ENCODE measurements at regions not wholly inside any gene's neighbourhood (a gene's known extent, or its start where the extent isn't known, plus 50 kb on each side); places are given as distances from the start of the nearest gene placed in this dataset.

GRCh38 chr1:56227886-56228285 lies 351.5 kb downstream of the PLPP3 start:
- Histone ChIP-seq H3K27ac (no peak overlapping the region), H3K9ac (ENCODE audit: insufficient read length) (no peak overlapping the region), H3K9me3 (ENCODE audit: low read depth, low read length) (no peaks in the 10 kb centered on the region), H3K36me3 (ENCODE audit: insufficient read depth, low read length) (no peaks in the 10 kb centered on the region), H3K4me3 (no peak overlapping the region)
- no peak for DNase-seq (ENCODE audit: low read depth, low spot score)
- TF ChIP-seq POLR2AphosphoS5 (IDR thresholded peaks at IDR 0.05; ENCODE audit: borderline replicate concordance, low read depth, low read length) (no peak), FOXP2 (optimal IDR thresholded peaks at IDR 0.05; ENCODE audit: control extremely low read depth, extremely low read length, insufficient read depth) (no peak)

- H3K9ac ChIP-seq (ENCODE audit: insufficient read length), result no peak overlapping the region
- H3K9me3 ChIP-seq (ENCODE audit: low read depth, low read length), result no peaks in the 10 kb centered on the region
- no peak for DNase-seq (ENCODE audit: low read depth, low spot score)
- no peak overlapping the region for H3K27ac ChIP-seq
- no peak for TF ChIP-seq EZH2 (IDR thresholded peaks at IDR 0.05)
- TF ChIP-seq FOXP2 (optimal IDR thresholded peaks at IDR 0.05; ENCODE audit: control extremely low read depth, extremely low read length, insufficient read depth), result no peak
- no peak for TF ChIP-seq POLR2AphosphoS5 (IDR thresholded peaks at IDR 0.05; ENCODE audit: borderline replicate concordance, low read depth, low read length)
- H3K36me3 ChIP-seq (ENCODE audit: insufficient read depth, low read length), result no peaks in the 10 kb centered on the region
- no peak overlapping the region for H3K4me3 ChIP-seq
These were observed 352.0 kb downstream of the PLPP3 start for GRCh38 chr1:56227401-56227800.

GRCh38 chr1:56225964-56226815 lies 353.2 kb downstream of the PLPP3 start:
- TF ChIP-seq EZH2 (IDR thresholded peaks at IDR 0.05) (no peak), POLR2AphosphoS5 (IDR thresholded peaks at IDR 0.05; ENCODE audit: borderline replicate concordance, low read depth, low read length) (no peak), FOXP2 (optimal IDR thresholded peaks at IDR 0.05; ENCODE audit: control extremely low read depth, extremely low read length, insufficient read depth) (no peak)
- Histone ChIP-seq H3K36me3 (ENCODE audit: insufficient read depth, low read length) (no peaks in the 10 kb centered on the region), H3K27ac (no peak overlapping the region), H3K9ac (ENCODE audit: insufficient read length) (no peak overlapping the region), H3K4me3 (no peak overlapping the region), H3K9me3 (ENCODE audit: low read depth, low read length) (no peaks in the 10 kb centered on the region)
- DNase-seq (ENCODE audit: low read depth, low spot score), result no peak

DNA sequence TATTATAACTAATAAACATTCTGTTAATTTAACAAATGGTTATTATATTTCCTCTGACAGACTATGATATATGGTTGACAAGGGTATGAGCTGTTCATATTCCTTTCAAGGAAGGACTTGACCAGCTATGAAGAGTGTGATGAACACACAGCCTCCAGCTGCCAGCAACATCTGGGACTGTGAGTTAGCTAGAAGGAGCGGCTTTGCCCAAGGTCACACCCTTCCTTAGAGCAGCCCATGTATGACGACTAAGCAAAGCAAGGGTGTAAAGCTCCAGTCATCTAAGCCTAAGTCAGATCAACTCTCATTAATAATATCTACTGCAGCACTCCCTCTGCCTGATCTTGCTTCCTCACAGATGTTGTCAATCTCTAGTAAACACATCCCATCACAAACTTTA lies 355.4 kb downstream of the PLPP3 start:
- Histone ChIP-seq H3K9ac (ENCODE audit: insufficient read length) (no peak overlapping the region), H3K9me3 (ENCODE audit: low read depth, low read length) (no peaks in the 10 kb centered on the region), H3K27ac (no peak overlapping the region), H3K4me3 (no peak overlapping the region), H3K36me3 (ENCODE audit: insufficient read depth, low read length) (no peaks in the 10 kb centered on the region)
- no peak for TF ChIP-seq EZH2 (IDR thresholded peaks at IDR 0.05)
- TF ChIP-seq POLR2AphosphoS5 (IDR thresholded peaks at IDR 0.05; ENCODE audit: borderline replicate concordance, low read depth, low read length), result no peak
- TF ChIP-seq FOXP2 (optimal IDR thresholded peaks at IDR 0.05; ENCODE audit: control extremely low read depth, extremely low read length, insufficient read depth), result no peak
- DNase-seq (ENCODE audit: low read depth, low spot score), result no peak

GRCh38 chr1:56222914-56223540 lies 356.3 kb downstream of the PLPP3 start:
- H3K36me3 ChIP-seq (ENCODE audit: insufficient read depth, low read length), result no peaks in the 10 kb centered on the region
- H3K27ac ChIP-seq, result no peak overlapping the region
- no peaks in the 10 kb centered on the region for H3K9me3 ChIP-seq (ENCODE audit: low read depth, low read length)
- H3K9ac ChIP-seq (ENCODE audit: insufficient read length), result no peak overlapping the region
- no peak for DNase-seq (ENCODE audit: low read depth, low spot score)
- TF ChIP-seq EZH2 (IDR thresholded peaks at IDR 0.05), result no peak
- H3K4me3 ChIP-seq, result no peak overlapping the region

- Histone ChIP-seq H3K36me3 (ENCODE audit: insufficient read depth, low read length) (no peaks in the 10 kb centered on the region), H3K4me3 (no peak overlapping the region), H3K9ac (ENCODE audit: insufficient read length) (no peak overlapping the region), H3K9me3 (ENCODE audit: low read depth, low read length) (no peaks in the 10 kb centered on the region), H3K27ac (no peak overlapping the region)
- TF ChIP-seq FOXP2 (optimal IDR thresholded peaks at IDR 0.05; ENCODE audit: control extremely low read depth, extremely low read length, insufficient read depth), result no peak
- TF ChIP-seq EZH2 (IDR thresholded peaks at IDR 0.05), result no peak
- no peak for TF ChIP-seq POLR2AphosphoS5 (IDR thresholded peaks at IDR 0.05; ENCODE audit: borderline replicate concordance, low read depth, low read length)
- DNase-seq (ENCODE audit: low read depth, low spot score), result no peak
These were observed 359.3 kb downstream of the PLPP3 start for GRCh38 chr1:56220021-56220420.

- H3K4me3 ChIP-seq, result no peak overlapping the region
- no peak overlapping the region for H3K27ac ChIP-seq
- no peaks in the 10 kb centered on the region for H3K9me3 ChIP-seq (ENCODE audit: low read depth, low read length)
- TF ChIP-seq EZH2 (IDR thresholded peaks at IDR 0.05) (no peak), POLR2AphosphoS5 (IDR thresholded peaks at IDR 0.05; ENCODE audit: borderline replicate concordance, low read depth, low read length) (no peak), FOXP2 (optimal IDR thresholded peaks at IDR 0.05; ENCODE audit: control extremely low read depth, extremely low read length, insufficient read depth) (no peak)
- H3K9ac ChIP-seq (ENCODE audit: insufficient read length), result no peak overlapping the region
- no peaks in the 10 kb centered on the region for H3K36me3 ChIP-seq (ENCODE audit: insufficient read depth, low read length)
- DNase-seq (ENCODE audit: low read depth, low spot score), result no peak
These were observed 361.3 kb downstream of the PLPP3 start for GRCh38 chr1:56218023-56218422.

- no peak overlapping the region for H3K4me3 ChIP-seq
- no peak for DNase-seq (ENCODE audit: low read depth, low spot score)
- H3K9me3 ChIP-seq (ENCODE audit: low read depth, low read length), result no peaks in the 10 kb centered on the region
- TF ChIP-seq POLR2AphosphoS5 (IDR thresholded peaks at IDR 0.05; ENCODE audit: borderline replicate concordance, low read depth, low read length), result no peak
- TF ChIP-seq EZH2 (IDR thresholded peaks at IDR 0.05), result no peak
- TF ChIP-seq FOXP2 (optimal IDR thresholded peaks at IDR 0.05; ENCODE audit: control extremely low read depth, extremely low read length, insufficient read depth), result no peak
- H3K36me3 ChIP-seq (ENCODE audit: insufficient read depth, low read length), result no peaks in the 10 kb centered on the region
- no peak overlapping the region for H3K9ac ChIP-seq (ENCODE audit: insufficient read length)
- H3K27ac ChIP-seq, result no peak overlapping the region
These were observed 363.1 kb downstream of the PLPP3 start for GRCh38 chr1:56216218-56216617.
